GM18873 (cell line): ENCODE measurements at regions not wholly inside any gene's neighbourhood (a gene's known extent, or its start where the extent isn't known, plus 50 kb on each side); places are given as distances from the start of the nearest gene placed in this dataset.

Experiments used
- ATAC-seq: cut with Tn5 transposase; IDR thresholded peaks from one replicate; pipeline ENCODE4 v1.9.1; 2021; ENCODE audit warnings: mild to moderate bottlenecking, moderate library complexity, moderate number of reproducible peaks; ENCODE audit not compliant: unreplicated experiment, low FRiP score

- no peak for ATAC-seq
Observed at GRCh38 chr3:24740326-24740725, 245.7 kb upstream of the THRB start.

GRCh38 chr3:24741506-24741905 is 246.9 kb upstream of the THRB start:
- ATAC-seq: no peak

GRCh38 chr3:24748520-24748919 is 253.9 kb upstream of the THRB start:
- no peak for ATAC-seq

GRCh38 chr3:24751020-24751419 is 256.4 kb upstream of the THRB start:
- no peak for ATAC-seq

GRCh38 chr3:24756101-24756888 is 261.6 kb upstream of the THRB start:
- ATAC-seq: no peak

DNA sequence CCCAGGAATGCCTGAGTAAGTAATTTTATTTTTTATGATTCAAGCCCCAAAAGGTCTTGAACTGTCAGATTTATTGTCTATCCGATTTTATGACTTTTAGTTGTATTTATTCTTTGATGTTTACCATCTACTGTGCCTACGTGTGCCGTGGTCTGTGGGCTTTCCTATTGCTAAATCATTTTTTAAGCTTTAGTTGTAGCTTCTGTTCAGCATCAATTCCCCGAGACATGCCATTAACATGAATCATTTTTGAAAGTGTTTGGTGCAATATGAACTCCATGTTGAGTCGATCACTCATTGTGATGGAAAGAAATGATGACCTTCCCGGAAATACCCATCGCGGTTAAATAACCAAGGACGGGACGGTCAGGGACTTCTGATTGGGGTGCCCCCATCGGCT is 268.7 kb upstream of the THRB start:
- ATAC-seq: no peak

GRCh38 chr3:24764236-24764915 is 269.7 kb upstream of the THRB start:
- ATAC-seq: no peak

DNA sequence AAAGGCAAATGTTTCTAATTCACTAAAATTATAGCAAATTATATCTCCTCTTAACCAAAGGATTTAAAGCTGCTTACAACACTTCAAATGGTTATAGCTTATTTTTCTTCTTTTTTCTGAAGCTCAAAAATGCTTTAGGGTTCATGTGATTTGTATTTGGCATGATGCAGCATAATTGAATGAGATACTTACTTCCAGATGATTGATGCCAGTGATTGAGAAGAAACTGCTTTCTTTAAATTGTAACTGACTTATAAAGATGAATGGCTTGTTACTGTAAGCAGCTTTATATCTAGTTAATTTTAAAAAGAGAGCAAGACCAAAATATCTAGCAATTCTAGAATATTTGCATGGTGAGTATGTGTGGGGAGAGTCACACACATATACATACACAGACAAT is 270.7 kb upstream of the THRB start:
- no peak for ATAC-seq

DNA sequence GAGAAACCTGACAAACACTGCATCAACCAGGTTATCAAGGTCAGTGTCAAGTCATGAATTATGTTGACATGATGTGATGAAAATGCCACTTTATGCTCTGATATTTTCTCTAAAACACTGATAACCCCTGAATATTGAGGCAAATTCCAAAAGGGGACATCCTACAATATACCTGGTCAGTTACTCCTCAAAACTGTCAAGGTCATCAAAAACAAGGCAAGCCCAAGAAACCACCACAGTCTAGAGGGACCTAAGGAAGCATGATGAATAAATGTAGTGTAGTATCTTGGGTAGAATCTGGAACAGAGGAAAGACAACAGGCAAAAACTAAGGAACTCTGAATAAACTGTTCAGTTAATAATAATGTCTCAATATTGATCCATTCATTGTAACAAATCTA is 275.3 kb upstream of the THRB start:
- ATAC-seq: no peak

DNA sequence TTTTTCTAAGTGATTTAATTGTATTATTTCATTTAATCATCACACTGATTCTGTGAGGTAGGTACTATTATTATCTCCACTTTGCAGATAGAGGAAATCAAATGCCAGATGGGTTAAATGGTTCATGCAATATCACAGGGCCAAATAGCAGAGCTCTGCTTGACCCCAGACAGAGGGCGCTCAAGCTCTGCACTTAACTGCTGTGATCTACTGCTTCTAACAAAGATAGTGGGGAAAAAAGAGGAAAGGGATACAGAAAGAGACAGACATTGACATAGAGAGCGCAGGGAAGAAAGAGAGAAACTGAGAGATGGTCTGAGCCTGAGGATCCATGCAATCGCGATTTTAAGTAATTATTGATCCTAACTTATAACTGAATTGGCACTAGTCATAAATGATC is 279.1 kb upstream of the THRB start:
- no peak for ATAC-seq

- ATAC-seq: no peak
Observed at GRCh38 chr3:24780991-24781390, 286.3 kb upstream of the THRB start.

- no peak for ATAC-seq
Observed at GRCh38 chr3:24781454-24781853, 286.8 kb upstream of the THRB start.

GRCh38 chr3:24793896-24794295 is 299.2 kb upstream of the THRB start:
- no peak for ATAC-seq

- peak; percentile 94 for ATAC-seq
Observed at GRCh38 chr3:24802614-24803013, 308.0 kb upstream of the THRB start.

GRCh38 chr3:24804095-24804494 is 309.4 kb upstream of the THRB start:
- ATAC-seq: no peak

DNA sequence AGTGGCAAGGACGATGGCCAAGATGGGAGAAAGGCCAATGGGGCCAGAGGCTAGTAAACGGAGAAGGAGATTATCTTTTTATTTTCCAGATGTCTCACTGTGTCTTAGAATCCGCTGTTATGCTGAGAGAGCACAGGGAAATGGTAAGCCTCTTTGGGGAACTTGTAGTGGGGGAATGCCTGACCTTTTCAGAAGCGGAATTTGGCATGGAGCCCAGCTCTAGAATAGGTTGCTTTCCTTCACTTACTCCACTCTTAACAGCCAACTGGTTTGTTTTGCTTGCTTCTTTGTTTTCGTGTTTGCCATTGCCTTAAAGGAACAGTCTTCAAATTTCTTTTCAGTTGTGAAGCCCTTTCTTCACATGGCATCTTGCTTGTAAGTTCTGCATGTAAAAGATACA is 316.2 kb upstream of the THRB start:
- no peak for ATAC-seq

DNA sequence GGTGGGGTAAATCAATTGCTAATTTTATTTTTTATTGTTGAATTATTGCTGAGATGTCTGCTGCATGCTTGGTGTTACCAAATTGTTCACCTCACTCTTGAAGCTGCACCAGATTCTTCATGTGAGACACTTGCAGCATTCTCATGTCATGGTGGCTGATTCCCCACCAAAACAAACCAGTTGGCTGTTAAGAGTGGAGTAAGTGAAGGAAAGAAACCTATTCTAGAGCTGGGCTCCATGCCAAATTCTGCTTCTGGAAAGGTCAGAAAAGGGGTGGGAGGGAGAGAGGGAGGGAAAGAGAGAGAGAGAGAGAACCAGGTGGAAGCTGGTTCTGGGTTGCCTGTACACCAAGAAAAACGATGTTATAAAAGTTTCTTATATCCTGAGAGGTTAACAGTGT is 317.5 kb upstream of the THRB start:
- no peak for ATAC-seq

DNA sequence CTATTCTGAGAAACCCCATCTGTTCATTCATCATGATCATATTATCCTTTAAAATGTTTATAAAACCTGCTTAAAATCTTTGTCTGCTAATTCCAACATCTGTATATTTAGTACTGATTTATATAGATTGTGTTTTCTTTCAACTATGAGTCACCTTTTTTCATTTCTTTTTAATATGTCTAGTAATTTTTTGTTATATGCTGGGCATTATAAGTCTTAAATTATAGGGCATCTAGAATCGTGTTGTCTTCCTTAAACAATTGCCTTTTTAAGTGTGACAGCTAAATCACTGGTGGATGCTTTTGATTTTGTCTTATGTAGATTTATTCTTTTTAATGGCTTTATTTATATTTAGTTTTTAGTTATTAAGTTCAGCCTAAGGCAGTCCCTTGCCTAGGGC is 323.4 kb upstream of the THRB start:
- ATAC-seq: no peak

- no peak for ATAC-seq
Observed at GRCh38 chr3:24828011-24828410, 333.4 kb upstream of the THRB start.

- ATAC-seq: no peak
Observed at GRCh38 chr3:24828551-24828950, 333.9 kb upstream of the THRB start.

- ATAC-seq: no peak
Observed at GRCh38 chr3:24829011-24829581, 334.4 kb upstream of the THRB start.
